PC-9 (cell line): ENCODE measurements at regions not wholly inside any gene's neighbourhood (a gene's known extent, or its start where the extent isn't known, plus 50 kb on each side); places are given as distances from the start of the nearest gene placed in this dataset.

Experiments used
- BruUV-seq: library from RNA; stranded (reverse); fragments of 400-500 nt; replicated peaks from 2 replicates; lab custom pipeline; 2021; lab: Mats Ljungman, UMichigan
- CTCF ChIA-PET: fragments of 300-600 bp; sonication (Branson Sonifier 250); formaldehyde crosslinking; loops from one replicate; lab custom pipeline; 2022; ENCODE audit warnings: antibody characterized with exemption; lab: Charles Lee
- POLR2A ChIA-PET: fragments of 300-600 bp; sonication (Branson Sonifier 250); formaldehyde crosslinking; loops from one replicate; lab custom pipeline; 2022; ENCODE audit warnings: antibody characterized with exemption; ENCODE audit not compliant: unreplicated experiment; lab: Charles Lee
- DNase-seq, 2 experiments: peaks; one replicate each; pipeline versions ENCODE4 v3.0.0 to v3.0.0-alpha.2; 2015 to 2022; ENCODE audit warnings: mixed read lengths in 1 of 2
- H2AFZ ChIP-seq: fragments of 200-600 bp; sonication (generic); 2 replicates; pipeline ENCODE4 v1.8.1; 2017; ENCODE audit warnings: antibody characterized with exemption
- H3F3A ChIP-seq: fragments of 200-600 bp; sonication (generic); 2 replicates; pipeline ENCODE4 v1.8.1; 2017; ENCODE audit warnings: antibody characterized with exemption, mild to moderate bottlenecking, low read depth; ENCODE audit not compliant: insufficient read depth
- H3K27ac ChIP-seq: fragments of 200-600 bp; sonication (generic); 2 replicates; pipeline ENCODE4 v1.6.1; 2016; ENCODE audit warnings: mixed run types
- H3K27me3 ChIP-seq: fragments of 200-600 bp; sonication (generic); 2 replicates; pipeline ENCODE4 v1.6.1; 2016; ENCODE audit warnings: low read depth, mixed run types; ENCODE audit not compliant: insufficient read depth
- H3K36me3 ChIP-seq: fragments of 200-600 bp; sonication (generic); 2 replicates; pipeline ENCODE4 v1.6.1; 2016; ENCODE audit warnings: low read depth, mixed run types
- H3K4me1 ChIP-seq: fragments of 200-600 bp; sonication (generic); replicated peaks from 2 replicates; pipeline ENCODE4 v1.6.1; 2016; ENCODE audit warnings: mixed run types; ENCODE audit not compliant: insufficient read depth
- H3K4me2 ChIP-seq: fragments of 200-600 bp; sonication (generic); 2 replicates; pipeline ENCODE4 v1.6.1; 2017; ENCODE audit warnings: mixed run types
- H3K4me3 ChIP-seq: fragments of 200-600 bp; sonication (generic); 2 replicates; pipeline ENCODE4 v1.6.1; 2016; ENCODE audit warnings: mixed run types
- H3K79me2 ChIP-seq: fragments of 200-600 bp; sonication (generic); 2 replicates; pipeline ENCODE4 v1.6.1; 2017; ENCODE audit warnings: low read depth, mixed run types
- H3K9me2 ChIP-seq: fragments of 200-600 bp; sonication (generic); 2 replicates; pipeline ENCODE4 v1.8.1; 2017; ENCODE audit warnings: mild to moderate bottlenecking; ENCODE audit not compliant: insufficient read depth
- H3K9me3 ChIP-seq: fragments of 200-600 bp; sonication (generic); 2 replicates; pipeline ENCODE4 v1.8.1; 2016; ENCODE audit warnings: low read depth; ENCODE audit not compliant: insufficient read depth
- H4K20me1 ChIP-seq: fragments of 200-600 bp; sonication (generic); 2 replicates; pipeline ENCODE4 v1.8.1; 2017; ENCODE audit not compliant: insufficient read depth
- CTCF ChIP-seq: fragments of 200-600 bp; sonication (generic); conservative IDR thresholded peaks from 2 replicates; pipeline ENCODE4 v1.6.1; 2017; ENCODE audit warnings: mixed run types, antibody characterized with exemption, mild to moderate bottlenecking, moderate library complexity
- EZH2 ChIP-seq: fragments of 200-600 bp; sonication (generic); IDR thresholded peaks from 2 replicates; pipeline ENCODE4 v1.8.0; 2017; ENCODE audit warnings: antibody characterized with exemption, low read depth
- intact Hi-C: fragments of 100-400 bp; cut with micrococcal nuclease; formaldehyde crosslinking; loops from one replicate; pipeline ENCODE4 v1.10.0; 2022; ENCODE audit not compliant: unreplicated experiment

- H3K4me3 ChIP-seq, result no peak overlapping the region
- no peaks in the 10 kb centered on the region for H3K9me3 ChIP-seq
- H3K27ac ChIP-seq, result no peak overlapping the region
- ChIA-PET CTCF (no interaction called here), POLR2A (no interaction called here)
- H2AFZ ChIP-seq, result no peak overlapping the region
- no TSS peak for BruUV-seq
- H4K20me1 ChIP-seq, result no peaks in the 10 kb centered on the region
- intact Hi-C loops, result no loop called here
- peaks cover 8% of the 10 kb centered on the region; the same call in 1 of the 2 replicates for H3K27me3 ChIP-seq
- no peaks in the 10 kb centered on the region for H3K4me1 ChIP-seq
- no peaks in the 10 kb centered on the region for H3K9me2 ChIP-seq
- H3K36me3 ChIP-seq, result no peaks in the 10 kb centered on the region
- no peak for TF ChIP-seq EZH2
- no peaks in the 10 kb centered on the region for H3K79me2 ChIP-seq
- DNase-seq, result no peak
- no peak overlapping the region for H3K4me2 ChIP-seq
- no peaks in the 10 kb centered on the region for H3F3A ChIP-seq
Observed at GRCh38 chr14:65866448-65866847, 453.9 kb downstream of the FUT8 start.

- POLR2A ChIA-PET, result no interaction called here
- no peak for DNase-seq
- Histone ChIP-seq H3K36me3 (no peaks in the 10 kb centered on the region), H3F3A (no peaks in the 10 kb centered on the region), H3K4me3 (no peak overlapping the region), H3K27me3 (peaks cover 8% of the 10 kb centered on the region; the same call in 1 of the 2 replicates), H3K4me2 (no peak overlapping the region), H3K27ac (no peak overlapping the region), H4K20me1 (no peaks in the 10 kb centered on the region), H2AFZ (no peak overlapping the region), H3K4me1 (no peaks in the 10 kb centered on the region), H3K79me2 (no peaks in the 10 kb centered on the region), H3K9me3 (no peaks in the 10 kb centered on the region), H3K9me2 (no peaks in the 10 kb centered on the region)
- CTCF ChIA-PET, result interaction anchor here (0.7 kb wide), 1 partner anchor 542 kb away, joined by 7 read pairs; no protein-coding TSS in a partner anchor
- TF ChIP-seq EZH2 (no peak), CTCF (no peak)
- no TSS peak for BruUV-seq
- intact Hi-C loops, result no loop called here
Observed at GRCh38 chr14:65866886-65867285, 454.4 kb downstream of the FUT8 start.

- H4K20me1 ChIP-seq, result no peaks in the 10 kb centered on the region
- H2AFZ ChIP-seq, result no peak overlapping the region
- no peak overlapping the region for H3K4me3 ChIP-seq
- H3K79me2 ChIP-seq, result no peaks in the 10 kb centered on the region
- intact Hi-C loops, result no loop called here
- no peaks in the 10 kb centered on the region for H3F3A ChIP-seq
- ChIA-PET CTCF (interaction anchor here (0.7 kb wide), 1 partner anchor 543 kb away, joined by 7 read pairs; no protein-coding TSS in a partner anchor), POLR2A (no interaction called here)
- H3K4me1 ChIP-seq, result no peaks in the 10 kb centered on the region
- no peak for DNase-seq
- H3K4me2 ChIP-seq, result no peak overlapping the region
- peaks cover 8% of the 10 kb centered on the region; the same call in 1 of the 2 replicates for H3K27me3 ChIP-seq
- H3K9me3 ChIP-seq, result no peaks in the 10 kb centered on the region
- H3K9me2 ChIP-seq, result no peaks in the 10 kb centered on the region
- no peaks in the 10 kb centered on the region for H3K36me3 ChIP-seq
- no peak overlapping the region for H3K27ac ChIP-seq
- TF ChIP-seq EZH2, result no peak
- no TSS peak for BruUV-seq
Observed at GRCh38 chr14:65867333-65867732, 454.8 kb downstream of the FUT8 start.

- no peaks in the 10 kb centered on the region for H3K9me3 ChIP-seq
- CTCF ChIA-PET, result no interaction called here
- no peak for TF ChIP-seq EZH2
- TF ChIP-seq CTCF, result no peak
Observed at GRCh38 chr14:65872536-65872935, 460.0 kb downstream of the FUT8 start.

More at GRCh38 chr14:65872536-65872935, 460.0 kb downstream of the FUT8 start:
- no peak for DNase-seq
- Histone ChIP-seq H3K27ac (no peak overlapping the region), H3F3A (no peaks in the 10 kb centered on the region), H3K4me3 (no peak overlapping the region), H3K4me1 (no peaks in the 10 kb centered on the region), H3K79me2 (no peaks in the 10 kb centered on the region), H3K9me2 (no peaks in the 10 kb centered on the region), H2AFZ (no peak overlapping the region), H4K20me1 (no peaks in the 10 kb centered on the region), H3K4me2 (no peak overlapping the region), H3K27me3 (no peaks in the 10 kb centered on the region), H3K36me3 (no peaks in the 10 kb centered on the region)
- POLR2A ChIA-PET, result no interaction called here
- intact Hi-C loops, result no loop called here
- no TSS peak for BruUV-seq
